Stomach (tissue), 4 donors: ENCODE measurements at regions not wholly inside any gene's neighbourhood (a gene's known extent, or its start where the extent isn't known, plus 50 kb on each side); places are given as distances from the start of the nearest gene placed in this dataset.

Experiments used
- CTCF ChIP-seq, 7 experiments: fragments of 450-650 bp in 4 of 7; fragments of 200-600 bp in 3 of 7; sonication (generic) in 3 of 7; IDR thresholded peaks; one replicate each; pipeline ENCODE4 v1.5.1; 2016 to 2019; ENCODE audit warnings: antibody characterized with exemption in 7 of 7, control low read depth in 2 of 7, mild to moderate bottlenecking in 1 of 7
- EP300 ChIP-seq: sonication (generic); formaldehyde crosslinking; IDR thresholded peaks from one replicate; pipeline ENCODE4 v1.6.1; 2017; ENCODE audit warnings: antibody characterized with exemption
- POLR2AphosphoS5 ChIP-seq, 3 donors: sonication (generic); formaldehyde crosslinking; IDR thresholded peaks; one replicate each; pipeline ENCODE4 v1.6.1; 2016; ENCODE audit warnings: antibody characterized with exemption in 3 of 3

GRCh38 chr4:83192634-83193033 is 78.1 kb upstream of the PLAC8 start:
- TF ChIP-seq EP300: no peak
- TF ChIP-seq CTCF (IDR thresholded peaks at IDR 0.05): no peak
- TF ChIP-seq POLR2AphosphoS5 (IDR thresholded peaks at IDR 0.05): no peak
